ENCODE measurements at regions not wholly inside any gene's neighbourhood (a gene's known extent, or its start where the extent isn't known, plus 50 kb on each side); places are given as distances from the start of the nearest gene placed in this dataset.

GRCh38 chr10:53536322-53536721 is 763.7 kb upstream of the MBL2 start:
- no peak for TF ChIP-seq CTCF (IDR thresholded peaks at IDR 0.05; ENCODE audit: insufficient read depth, low read length, poor library complexity, severe bottlenecking)
- TF ChIP-seq EZH2phosphoT487 (conservative IDR thresholded peaks at IDR 0.05; ENCODE audit: low read length) = no peak

Data from SU-DHL-6 (cell line).